GM12872 (cell line): ENCODE measurements at regions not wholly inside any gene's neighbourhood (a gene's known extent, or its start where the extent isn't known, plus 50 kb on each side); places are given as distances from the start of the nearest gene placed in this dataset.

Experiments
- CTCF ChIP-seq: IDR thresholded peaks from 3 replicates; pipeline ENCODE4 v1.5.1; 2011; ENCODE audit warnings: low read depth, mild to moderate bottlenecking, low read length, moderate library complexity; ENCODE audit not compliant: insufficient read depth

GRCh38 chr14:96997269-96997668 lies 200.1 kb downstream of the VRK1 start:
- TF ChIP-seq CTCF, result no peak

GRCh38 chr14:96997996-96998395 lies 200.8 kb downstream of the VRK1 start:
- no peak for TF ChIP-seq CTCF

DNA sequence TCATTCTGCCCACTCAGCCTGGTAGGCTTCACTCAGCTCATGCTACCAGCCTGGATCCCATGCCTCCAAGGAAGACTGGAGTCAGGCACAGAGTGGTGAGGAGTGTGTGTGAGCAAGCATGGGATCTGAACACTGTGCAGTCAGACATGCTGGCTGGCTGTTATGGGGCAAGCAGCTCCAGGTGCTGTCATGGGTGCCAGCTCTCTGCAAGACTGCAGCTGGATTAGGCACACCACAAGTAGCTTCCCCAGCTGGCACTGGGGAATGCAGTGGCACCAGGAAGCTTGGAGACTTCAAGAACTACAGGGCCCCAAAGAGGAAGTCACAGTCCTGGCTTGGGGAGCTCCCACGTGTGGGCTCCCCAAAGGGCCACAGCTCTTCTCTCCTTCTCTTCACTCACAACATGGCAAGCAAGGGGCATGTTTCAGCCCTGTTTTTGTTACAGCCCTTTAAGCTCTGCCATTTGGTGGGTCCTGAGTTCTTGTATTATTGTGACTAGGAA lies 202.5 kb downstream of the VRK1 start:
- TF ChIP-seq CTCF, result no peak

GRCh38 chr14:97002454-97002853 lies 205.3 kb downstream of the VRK1 start:
- no peak for TF ChIP-seq CTCF

DNA sequence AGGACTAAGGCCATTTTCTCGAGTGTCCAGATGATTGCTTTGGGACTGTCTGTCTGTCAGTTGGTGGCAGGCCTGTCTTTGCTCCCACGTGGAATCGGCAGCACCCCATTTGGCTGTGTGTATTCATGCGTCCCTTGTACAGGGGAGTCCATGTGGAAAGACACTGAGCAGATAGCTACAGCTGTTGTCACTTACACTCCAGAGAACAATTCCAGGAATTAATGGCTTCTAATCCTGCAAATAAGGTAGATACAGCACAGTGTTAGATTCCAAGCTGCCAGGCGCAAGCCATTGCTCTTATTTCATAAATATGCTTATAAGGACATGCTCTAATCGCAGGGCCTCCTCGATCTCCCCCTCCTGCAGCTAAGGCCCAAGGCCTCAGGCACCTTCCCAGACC lies 208.8 kb downstream of the VRK1 start:
- TF ChIP-seq CTCF, result no peak

- TF ChIP-seq CTCF, result 0 out of 3 replicates have a peak, but pooled peaks have one; percentile 22
Measured at GRCh38 chr14:97010491-97011160, 213.4 kb downstream of the VRK1 start.

DNA sequence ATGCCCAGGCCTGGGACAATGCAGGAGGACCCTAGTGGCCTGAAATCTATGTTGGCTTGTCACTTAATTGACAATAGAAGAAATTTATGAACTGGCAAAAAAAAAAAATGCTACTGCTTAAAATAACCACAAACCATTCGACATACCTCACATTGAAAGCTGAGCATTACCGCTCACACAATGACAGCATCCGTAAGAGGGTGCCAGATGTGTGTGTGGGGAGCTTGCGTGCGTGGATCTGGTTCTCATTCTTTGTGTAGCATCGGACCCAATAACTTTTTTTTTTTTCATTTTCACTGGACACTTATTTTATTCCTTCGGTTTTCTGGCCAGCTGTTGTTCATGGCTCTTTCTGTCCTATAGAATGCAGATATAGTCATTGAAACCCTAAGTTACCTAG lies 216.7 kb downstream of the VRK1 start:
- TF ChIP-seq CTCF, result no peak
